PC-3 (cell line): ENCODE measurements at regions not wholly inside any gene's neighbourhood (a gene's known extent, or its start where the extent isn't known, plus 50 kb on each side); places are given as distances from the start of the nearest gene placed in this dataset.

Experiments
- CTCF ChIP-seq: fragments of 300-600 bp; sonication (generic); conservative IDR thresholded peaks from 2 replicates; pipeline ENCODE4 v1.5.1; 2017; ENCODE audit warnings: antibody characterized with exemption, low read depth, mild to moderate bottlenecking, low read length
- EZH2 ChIP-seq: fragments of 300-600 bp; sonication (generic); IDR thresholded peaks from one replicate; pipeline ENCODE4 v1.6.1; 2017; ENCODE audit warnings: antibody characterized with exemption, mild to moderate bottlenecking, low read length; ENCODE audit not compliant: unreplicated experiment
- EZH2phosphoT487 ChIP-seq: fragments of 300-600 bp; sonication (generic); IDR thresholded peaks from 2 replicates; pipeline ENCODE4 v1.6.1; 2018; ENCODE audit warnings: mild to moderate bottlenecking, antibody characterized with exemption, low read length, borderline replicate concordance

GRCh38 chr9:90420768-90421513 is 221.7 kb downstream of the DIRAS2 start:
- TF ChIP-seq EZH2 (no peak), CTCF (no peak), EZH2phosphoT487 (no peak)
